Activated CD8-positive, alpha-beta T cell treated with anti-CD3 and anti-CD28 coated beads for 36 hours (primary cell): ENCODE measurements at regions not wholly inside any gene's neighbourhood (a gene's known extent, or its start where the extent isn't known, plus 50 kb on each side); places are given as distances from the start of the nearest gene placed in this dataset.

Experiments
- ATAC-seq: fragments of 200-7000 bp; cut with Tn5 transposase; one replicate; pipeline ENCODE4 v1.10.0; 2021; ENCODE audit warnings: mild to moderate bottlenecking, moderate library complexity
- CTCF ChIA-PET: fragments of 350-600 bp; sonication (Branson Sonifier 250); formaldehyde crosslinking; loops from one replicate; lab custom pipeline; 2021; ENCODE audit warnings: antibody characterized with exemption; lab: Charles Lee
- POLR2A ChIA-PET: fragments of 350-600 bp; sonication (Branson Sonifier 250); formaldehyde crosslinking; loops from one replicate; lab custom pipeline; 2021; ENCODE audit warnings: antibody characterized with exemption; lab: Charles Lee
- DNase-seq: peaks from one replicate; pipeline ENCODE4 v3.0.0-alpha.2; 2020
- H3K27ac Mint-ChIP-seq: one replicate; pipeline ENCODE4 v1.8.0; 2021; ENCODE audit warnings: mild to moderate bottlenecking, mixed read lengths
- H3K27me3 Mint-ChIP-seq: one replicate; pipeline ENCODE4 v1.8.0; 2021; ENCODE audit warnings: mixed read lengths
- H3K36me3 Mint-ChIP-seq: one replicate; pipeline ENCODE4 v1.8.0; 2021; ENCODE audit warnings: low read depth, mixed read lengths
- H3K4me1 Mint-ChIP-seq: one replicate; pipeline ENCODE4 v1.8.0; 2021; ENCODE audit warnings: low read depth, mixed read lengths
- H3K4me3 Mint-ChIP-seq: one replicate; pipeline ENCODE4 v1.8.0; 2021; ENCODE audit warnings: mild to moderate bottlenecking, moderate library complexity, mixed read lengths
- H3K9me3 Mint-ChIP-seq: one replicate; pipeline ENCODE4 v1.8.0; 2021; ENCODE audit warnings: mixed read lengths
- intact Hi-C: fragments of 100-400 bp; cut with micrococcal nuclease; formaldehyde crosslinking; loops from one replicate; pipeline ENCODE4 v1.10.0; 2022
- TF ChIP-seq, protein P1 (sequence below): fragments of 200-600 bp; IDR thresholded peaks from one replicate; pipeline ENCODE4 v1.8.0; 2022; ENCODE audit warnings: antibody characterized with exemption, mild to moderate bottlenecking

DNA sequence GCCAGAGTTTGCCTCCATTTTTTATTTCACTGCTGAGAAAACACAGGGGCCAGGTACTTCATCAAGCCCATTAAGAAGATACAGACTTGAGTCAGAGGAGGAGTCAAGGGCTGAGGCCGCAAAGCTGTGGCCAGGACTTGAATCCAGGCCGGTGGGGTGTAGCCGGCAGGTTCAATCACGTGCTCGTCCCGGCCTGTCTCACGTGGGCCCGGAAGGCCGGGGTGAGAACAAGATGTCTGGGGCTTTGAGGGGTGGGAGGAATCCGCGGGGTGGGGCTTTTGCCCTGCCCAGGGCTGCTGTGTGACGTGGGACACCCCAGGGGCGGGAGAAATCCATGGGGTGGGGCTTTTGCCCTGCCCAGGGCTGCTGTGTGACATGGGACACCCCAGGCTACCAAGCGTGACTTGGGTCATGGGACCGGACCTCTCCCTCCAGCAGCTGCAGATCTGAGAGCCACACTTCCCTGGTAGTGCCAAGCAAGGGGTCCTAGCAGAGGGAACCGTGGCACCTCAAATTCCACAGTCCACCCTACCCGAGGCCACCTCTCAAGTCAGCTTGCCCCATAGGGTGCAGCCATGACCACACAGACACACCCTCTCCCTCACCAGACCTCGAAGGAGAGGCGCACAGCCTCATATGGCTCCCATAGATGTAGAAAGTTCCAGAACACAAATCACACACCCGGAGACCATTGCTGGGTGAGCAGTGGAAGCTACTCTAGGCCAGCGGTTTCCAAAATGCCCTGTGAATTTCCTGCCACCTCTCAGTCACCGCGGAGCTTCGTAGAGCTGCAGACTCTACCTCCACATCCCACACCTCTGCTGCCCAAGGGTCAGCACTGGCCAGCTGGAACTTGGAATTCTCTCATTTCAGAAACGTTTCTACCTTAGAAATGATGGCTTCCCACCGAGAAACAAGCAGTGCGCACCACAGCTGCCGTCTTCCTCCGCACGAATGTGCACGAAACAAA is 156.1 kb downstream of the DLL1 start:
- DNase-seq (no peak), ATAC-seq (no peak)

DNA sequence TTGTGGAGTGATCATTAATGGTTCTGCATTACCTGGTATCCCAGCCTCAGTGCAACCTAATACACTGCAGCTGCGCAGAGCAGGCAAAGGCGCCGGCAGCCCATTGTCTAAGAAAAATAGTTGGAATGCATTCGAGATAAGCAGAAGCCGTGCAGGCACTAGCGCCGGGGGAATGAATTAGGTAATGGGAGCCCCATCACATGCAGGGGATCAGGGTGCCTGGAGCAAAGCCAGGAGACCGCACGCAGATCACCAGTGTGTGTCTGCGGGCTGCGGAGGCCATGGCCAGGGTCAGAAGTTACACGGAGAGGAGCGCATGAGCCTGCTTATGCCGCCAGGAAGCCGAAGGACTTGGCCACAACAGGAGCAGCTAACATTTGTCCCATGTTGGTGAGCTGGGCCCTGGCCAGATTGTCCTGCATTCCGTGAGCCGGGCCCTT is 156.8 kb downstream of the DLL1 start:
- ATAC-seq (no peak), DNase-seq (no peak)
- POLR2A ChIA-PET = no interaction called here
- Mint-ChIP-seq H3K4me3 (no peak overlapping the region), H3K27ac (no peak overlapping the region), H3K27me3 (no peaks in the 10 kb centered on the region), H3K36me3 (no peaks in the 10 kb centered on the region), H3K4me1 (no peaks in the 10 kb centered on the region), H3K9me3 (no peaks in the 10 kb centered on the region)
- TF ChIP-seq, protein P1, sequence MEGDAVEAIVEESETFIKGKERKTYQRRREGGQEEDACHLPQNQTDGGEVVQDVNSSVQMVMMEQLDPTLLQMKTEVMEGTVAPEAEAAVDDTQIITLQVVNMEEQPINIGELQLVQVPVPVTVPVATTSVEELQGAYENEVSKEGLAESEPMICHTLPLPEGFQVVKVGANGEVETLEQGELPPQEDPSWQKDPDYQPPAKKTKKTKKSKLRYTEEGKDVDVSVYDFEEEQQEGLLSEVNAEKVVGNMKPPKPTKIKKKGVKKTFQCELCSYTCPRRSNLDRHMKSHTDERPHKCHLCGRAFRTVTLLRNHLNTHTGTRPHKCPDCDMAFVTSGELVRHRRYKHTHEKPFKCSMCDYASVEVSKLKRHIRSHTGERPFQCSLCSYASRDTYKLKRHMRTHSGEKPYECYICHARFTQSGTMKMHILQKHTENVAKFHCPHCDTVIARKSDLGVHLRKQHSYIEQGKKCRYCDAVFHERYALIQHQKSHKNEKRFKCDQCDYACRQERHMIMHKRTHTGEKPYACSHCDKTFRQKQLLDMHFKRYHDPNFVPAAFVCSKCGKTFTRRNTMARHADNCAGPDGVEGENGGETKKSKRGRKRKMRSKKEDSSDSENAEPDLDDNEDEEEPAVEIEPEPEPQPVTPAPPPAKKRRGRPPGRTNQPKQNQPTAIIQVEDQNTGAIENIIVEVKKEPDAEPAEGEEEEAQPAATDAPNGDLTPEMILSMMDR = no peak
- intact Hi-C loops = no loop called here
- CTCF ChIA-PET = no interaction called here

More for the DNA sequence above, 156.1 kb downstream of the DLL1 start:
- intact Hi-C loops = no loop called here
- TF ChIP-seq, protein P1 = no peak
- CTCF ChIA-PET = no interaction called here
- no peak overlapping the region for H3K27ac Mint-ChIP-seq
- no peak overlapping the region for H3K4me3 Mint-ChIP-seq
- POLR2A ChIA-PET = interaction anchor here (0.8 kb wide), 1 partner anchor 19 kb away, joined by 3 read pairs; no protein-coding TSS in a partner anchor
- H3K36me3 Mint-ChIP-seq = no peaks in the 10 kb centered on the region
- H3K4me1 Mint-ChIP-seq = no peaks in the 10 kb centered on the region
- H3K27me3 Mint-ChIP-seq = no peaks in the 10 kb centered on the region
- H3K9me3 Mint-ChIP-seq = no peaks in the 10 kb centered on the region

DNA sequence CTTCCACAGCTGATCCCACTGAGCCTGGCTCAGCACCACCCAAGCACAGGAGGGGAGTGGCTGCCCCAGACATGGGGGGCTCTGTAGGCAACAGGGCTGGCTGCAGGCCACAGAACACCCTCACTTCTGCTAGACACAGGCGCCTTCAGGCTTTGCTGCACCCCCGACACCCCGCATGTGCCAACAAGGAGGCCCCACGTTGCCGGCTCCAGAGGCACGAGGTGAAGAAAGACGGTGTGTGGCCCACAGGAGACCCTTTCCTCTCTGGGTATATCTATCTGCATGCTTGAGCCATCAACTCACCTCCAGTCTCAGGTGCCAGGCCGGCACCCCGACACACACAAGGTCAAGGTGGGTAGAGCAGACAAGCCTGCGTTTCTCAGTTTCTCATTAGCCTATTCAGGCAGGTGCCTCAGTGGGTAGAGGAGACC is 158.3 kb downstream of the DLL1 start:
- no peak overlapping the region for H3K4me3 Mint-ChIP-seq
- DNase-seq = no peak
- H3K27ac Mint-ChIP-seq = no peak overlapping the region
- TF ChIP-seq, protein P1 = no peak
- no peaks in the 10 kb centered on the region for H3K9me3 Mint-ChIP-seq
- ChIA-PET POLR2A (no interaction called here), CTCF (no interaction called here)
- no peaks in the 10 kb centered on the region for H3K36me3 Mint-ChIP-seq
- ATAC-seq = no peak
- no peaks in the 10 kb centered on the region for H3K4me1 Mint-ChIP-seq
- no peaks in the 10 kb centered on the region for H3K27me3 Mint-ChIP-seq
- intact Hi-C loops = no loop called here

DNA sequence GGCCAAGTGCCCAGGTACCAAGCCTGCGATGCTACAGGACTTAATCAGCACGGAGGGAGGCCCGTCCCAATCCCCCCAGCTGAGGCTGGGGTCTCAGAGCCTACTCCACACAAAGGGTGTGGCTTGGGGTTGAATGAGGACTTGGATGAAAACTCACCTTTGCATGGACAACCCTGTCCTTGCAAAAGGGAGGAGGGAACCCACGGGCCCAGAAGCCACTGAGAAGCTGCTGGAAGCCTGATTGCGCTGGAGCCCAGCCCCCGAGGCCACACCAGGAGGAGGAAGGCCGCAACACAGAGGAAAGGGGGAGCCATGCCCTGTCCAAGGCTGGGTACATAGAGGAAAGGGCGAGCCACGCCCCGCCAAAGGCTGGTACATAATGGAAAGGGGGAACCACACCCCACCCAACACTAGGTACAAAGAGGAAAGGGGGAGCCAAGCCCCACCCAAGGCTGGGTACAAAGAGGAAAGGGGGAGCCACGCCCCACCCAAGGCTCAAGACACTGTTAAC is 158.8 kb downstream of the DLL1 start:
- ChIA-PET CTCF (no interaction called here), POLR2A (no interaction called here)
- intact Hi-C loops = no loop called here
- Mint-ChIP-seq H3K9me3 (no peaks in the 10 kb centered on the region), H3K36me3 (no peaks in the 10 kb centered on the region), H3K4me1 (no peaks in the 10 kb centered on the region), H3K27ac (no peak overlapping the region), H3K27me3 (no peaks in the 10 kb centered on the region), H3K4me3 (no peak overlapping the region)
- ATAC-seq (no peak), DNase-seq (no peak)
- TF ChIP-seq, protein P1 = no peak

DNA sequence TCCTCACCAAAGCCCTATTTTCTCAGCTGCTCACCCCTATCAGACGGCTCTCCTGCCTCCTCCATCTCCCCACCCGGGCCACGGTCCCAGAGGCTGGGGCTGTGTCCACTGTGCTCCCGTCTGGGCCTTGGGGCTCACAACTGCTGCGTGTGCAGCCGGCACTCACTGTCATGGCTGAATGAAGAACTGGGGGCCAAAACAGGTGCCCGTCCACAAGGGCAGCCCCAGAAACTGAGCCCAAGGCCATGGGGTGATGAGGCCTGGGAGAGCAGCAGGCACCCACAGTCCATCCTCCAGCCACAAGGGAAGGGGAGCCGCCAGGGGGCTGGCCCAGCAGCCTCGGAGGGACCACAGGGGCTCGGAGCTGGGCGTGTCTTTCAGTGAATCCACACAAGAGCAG is 159.5 kb downstream of the DLL1 start:
- TF ChIP-seq, protein P1 = no peak
- no peak for DNase-seq
- intact Hi-C loops = no loop called here
- Mint-ChIP-seq H3K27ac (no peak overlapping the region), H3K9me3 (no peaks in the 10 kb centered on the region), H3K36me3 (no peaks in the 10 kb centered on the region), H3K27me3 (no peaks in the 10 kb centered on the region), H3K4me1 (no peaks in the 10 kb centered on the region), H3K4me3 (no peak overlapping the region)
- ChIA-PET CTCF (no interaction called here), POLR2A (no interaction called here)
- no peak for ATAC-seq
